ENCODE measurements at regions not wholly inside any gene's neighbourhood (a gene's known extent, or its start where the extent isn't known, plus 50 kb on each side); places are given as distances from the start of the nearest gene placed in this dataset.

DNA sequence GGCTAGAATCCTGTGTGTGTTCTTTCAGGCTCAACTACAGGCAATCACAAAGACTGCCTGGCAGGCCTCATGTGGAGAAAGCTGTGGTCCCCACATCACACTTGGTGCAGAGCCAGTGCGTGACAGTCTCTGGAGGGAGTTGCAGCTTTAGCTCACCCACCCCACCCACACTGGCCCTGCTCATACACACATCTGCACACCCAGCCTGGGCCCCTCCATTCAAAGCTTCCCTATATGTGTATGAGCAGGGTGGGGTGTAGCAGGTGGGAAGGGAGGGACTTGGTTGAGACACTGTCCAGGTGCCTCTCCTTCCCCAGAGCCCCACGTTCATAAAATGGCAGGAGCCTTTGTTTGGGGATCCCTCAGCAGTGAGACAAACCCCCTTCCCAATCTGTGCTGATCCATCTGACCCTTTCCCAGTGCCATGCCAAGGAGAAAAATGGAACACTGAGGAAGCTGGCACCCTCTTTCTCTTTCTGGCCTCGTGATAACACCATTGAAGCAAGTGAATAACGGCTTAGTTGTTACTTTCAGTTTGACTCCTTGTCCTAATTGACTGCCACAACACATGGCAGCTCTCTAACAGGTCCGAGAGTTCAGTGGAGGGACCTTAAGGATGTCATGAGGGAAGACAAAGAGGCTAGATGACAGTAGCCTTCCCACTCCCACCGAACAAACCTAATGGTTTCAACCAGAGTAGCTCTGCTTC is 53.8 kb upstream of the NRSN1 start:
- no peak for DNase-seq
- Histone ChIP-seq H3K27ac (ENCODE audit: insufficient read length, low read depth, low read length) (no peak overlapping the region), H4K20me1 (ENCODE audit: control insufficient read depth, insufficient read depth, insufficient read length) (no peaks in the 10 kb centered on the region), H4K5ac (ENCODE audit: insufficient read length, low read depth, low read length) (no peak overlapping the region), H3K4me2 (ENCODE audit: insufficient read depth, insufficient read length, low read length) (no peak overlapping the region), H3K79me2 (ENCODE audit: insufficient read depth, low read length) (no peaks in the 10 kb centered on the region), H3K23me2 (ENCODE audit: insufficient read length, low read depth, low read length, poor library complexity, severe bottlenecking) (no peaks in the 10 kb centered on the region), H3K18ac (ENCODE audit: insufficient read length, low read depth, low read length) (no peak overlapping the region), H2BK15ac (ENCODE audit: low read depth, low read length) (no peak overlapping the region), H4K91ac (ENCODE audit: insufficient read length, low read depth, low read length) (no peak overlapping the region), H3K9ac (ENCODE audit: extremely low read depth, insufficient read length, low read length) (no peak overlapping the region), H4K8ac (replicated peaks; ENCODE audit: insufficient read length, low read depth, low read length) (no peak overlapping the region), H2AK5ac (ENCODE audit: insufficient read length, low read length) (no peak overlapping the region), H3K9me3 (ENCODE audit: control insufficient read depth, low read depth, low read length) (no peaks in the 10 kb centered on the region), H3K4me1 (ENCODE audit: insufficient read depth, low read length) (no peaks in the 10 kb centered on the region), H3K27me3 (ENCODE audit: insufficient read depth, low read length) (no peaks in the 10 kb centered on the region), H3K14ac (ENCODE audit: insufficient read depth, low read length) (no peak overlapping the region), H3K56ac (ENCODE audit: insufficient read length, low read depth, low read length) (no peak overlapping the region), H3T11ph (ENCODE audit: low read length) (no peak overlapping the region), H2BK120ac (ENCODE audit: low read depth, low read length, poor library complexity, severe bottlenecking) (no peak overlapping the region), H3K4ac (ENCODE audit: low read depth, low read length) (no peak overlapping the region), H3K79me1 (ENCODE audit: insufficient read depth, low read depth, low read length, poor library complexity, severe bottlenecking) (no peaks in the 10 kb centered on the region), H3K23ac (ENCODE audit: insufficient read length, low read depth, low read length) (no peak overlapping the region), H2BK12ac (ENCODE audit: insufficient read length, low read depth, low read length) (no peak overlapping the region), H2BK20ac (ENCODE audit: low read depth, low read length, poor library complexity, severe bottlenecking) (no peak overlapping the region), H2BK5ac (ENCODE audit: insufficient read length, low read length) (no peak overlapping the region), H2AFZ (ENCODE audit: low read length) (no peak overlapping the region)
- H3K9me3 Mint-ChIP-seq, result no peaks in the 10 kb centered on the region
- H3K27me3 Mint-ChIP-seq (ENCODE audit: low read depth), result no peaks in the 10 kb centered on the region; the same call in 1 of the 2 replicates
- TF ChIP-seq, protein P1, sequence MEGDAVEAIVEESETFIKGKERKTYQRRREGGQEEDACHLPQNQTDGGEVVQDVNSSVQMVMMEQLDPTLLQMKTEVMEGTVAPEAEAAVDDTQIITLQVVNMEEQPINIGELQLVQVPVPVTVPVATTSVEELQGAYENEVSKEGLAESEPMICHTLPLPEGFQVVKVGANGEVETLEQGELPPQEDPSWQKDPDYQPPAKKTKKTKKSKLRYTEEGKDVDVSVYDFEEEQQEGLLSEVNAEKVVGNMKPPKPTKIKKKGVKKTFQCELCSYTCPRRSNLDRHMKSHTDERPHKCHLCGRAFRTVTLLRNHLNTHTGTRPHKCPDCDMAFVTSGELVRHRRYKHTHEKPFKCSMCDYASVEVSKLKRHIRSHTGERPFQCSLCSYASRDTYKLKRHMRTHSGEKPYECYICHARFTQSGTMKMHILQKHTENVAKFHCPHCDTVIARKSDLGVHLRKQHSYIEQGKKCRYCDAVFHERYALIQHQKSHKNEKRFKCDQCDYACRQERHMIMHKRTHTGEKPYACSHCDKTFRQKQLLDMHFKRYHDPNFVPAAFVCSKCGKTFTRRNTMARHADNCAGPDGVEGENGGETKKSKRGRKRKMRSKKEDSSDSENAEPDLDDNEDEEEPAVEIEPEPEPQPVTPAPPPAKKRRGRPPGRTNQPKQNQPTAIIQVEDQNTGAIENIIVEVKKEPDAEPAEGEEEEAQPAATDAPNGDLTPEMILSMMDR (conservative IDR thresholded peaks at IDR 0.05), result no peak
- no CpG with 5 or more reads among the region's 6 CpGs for WGBS (ENCODE audit: extremely low coverage, insufficient read length, low lambda C conversion rate)
- no peaks in the 10 kb centered on the region for H3K4me1 Mint-ChIP-seq
- no peaks in the 10 kb centered on the region for H3K36me3 Mint-ChIP-seq (ENCODE audit: insufficient read depth in 1 of 3, low read depth in 3 of 3)
- H3K4me3 Mint-ChIP-seq, result no peak overlapping the region
- no peak overlapping the region for H3K27ac Mint-ChIP-seq
